Heart left ventricle (tissue), 16 donors: ENCODE measurements at regions not wholly inside any gene's neighbourhood (a gene's known extent, or its start where the extent isn't known, plus 50 kb on each side); places are given as distances from the start of the nearest gene placed in this dataset.

ENCODE experiments used
- ATAC-seq, 4 donors: fragments of 200-7000 bp; cut with Tn5 transposase; one replicate each; pipeline ENCODE4 v1.9.1; 2020 to 2022; ENCODE audit warnings: moderate library complexity in 4 of 4, mild to moderate bottlenecking in 3 of 4, moderate number of reproducible peaks in 1 of 4
- DNase-seq, 5 donors: peaks; one replicate each; pipeline ENCODE4 v3.0.0-alpha.2; 2020
- H3K27ac ChIP-seq, 12 donors: fragments of 200-600 bp; sonication (generic) in 4 of 12; one replicate each; pipeline versions ENCODE4 v1.5.0 to v1.8.0; 2016 to 2022; ENCODE audit warnings: mild to moderate bottlenecking in 2 of 12
- H3K27me3 ChIP-seq, 9 donors: fragments of 200-600 bp; sonication (generic) in 2 of 9; one replicate each; pipeline versions ENCODE4 v1.5.1 to v1.8.0; 2016 to 2022; ENCODE audit warnings: mild to moderate bottlenecking in 3 of 9
- H3K36me3 ChIP-seq, 9 donors: fragments of 200-600 bp; sonication (generic) in 2 of 9; one replicate each; pipeline versions ENCODE4 v1.5.0 to v1.8.0; 2018 to 2022; ENCODE audit warnings: mild to moderate bottlenecking in 2 of 9
- H3K4me1 ChIP-seq, 12 donors: fragments of 200-600 bp; sonication (generic) in 4 of 12; one replicate each; pipeline versions ENCODE4 v1.5.0 to v1.8.0; 2016 to 2022; ENCODE audit warnings: mild to moderate bottlenecking in 3 of 12
- H3K4me3 ChIP-seq, 12 donors: fragments of 200-600 bp; sonication (generic) in 4 of 12; one replicate each; pipeline versions ENCODE4 v1.5.0 to v1.8.0; 2017 to 2022; ENCODE audit warnings: mild to moderate bottlenecking in 9 of 12, moderate library complexity in 4 of 12
- H3K9me3 ChIP-seq, 12 donors: fragments of 200-600 bp; sonication (generic) in 4 of 12; one replicate each; pipeline versions ENCODE4 v1.5.0 to v1.8.0; 2016 to 2022; ENCODE audit warnings: mild to moderate bottlenecking in 1 of 12
- POLR2A ChIP-seq, 2 donors: fragments of 450-650 bp; IDR thresholded peaks; one replicate each; pipeline ENCODE4 v1.6.1; 2017; ENCODE audit warnings: antibody characterized with exemption in 2 of 2, mild to moderate bottlenecking in 2 of 2, moderate library complexity in 2 of 2
- WGBS, 4 donors: extraction: QIAGEN DNeasy Blood & Tissue Kit in 2 of 4; methylation state at CpG; one replicate each; pipeline versions ENCODE4 v1.1.5 to v1.1.7; 2013 to 2018; 5-methylcytosine and 5-hydroxymethylcytosine counted together
- intact Hi-C, 10 donors: fragments of 100-400 bp; cut with DNase I; formaldehyde crosslinking; loops; one replicate each; pipeline versions ENCODE4 v1.11.1 to v1.14.2; 2022
- TF ChIP-seq, protein P1 (sequence below), 12 donors: fragments of 200-600 bp; sonication (generic) in 4 of 12; IDR thresholded peaks; one replicate each; pipeline versions ENCODE4 v1.5.0 to v1.8.0; 2018 to 2022; ENCODE audit warnings: antibody characterized with exemption in 12 of 12, mild to moderate bottlenecking in 5 of 12
- donor health status: ischemic (EF 13 %, LVEDD 7.1; RV severe dilation, severe dysfunction).
- donor health status: healthy with polysubstance abuse.
- donor health status: DM: no; HTN: yes; CAD: no.
- donor health status: DM: no; HTN: no; CAD: no.
- donor health status: ischemic (EF 25% LVEDD 6.9; RV normal size, moderate dysfunction).
- donor health status: ischemic (EF 25% LVEDD 5.7; RV mildly dilated, moderate dysfunction).
- donor health status: healthy.
- donor health status: DM: yes; HTN: yes; CAD: no.
- donor health status: ischemic (EF 35%, LVEDD 5.7; RV mildly dilated, moderate dysfunction).
- donor health status: nonischemic (EF 11% LVEDD 7.7; RV severe dilation, severe dysfunction).
- donor health status: DM: yes; HTN: yes; CAD: no.
- donor health status: PGD.
- donor health status: ischemic (EF 29% LVEDD 5.4; RV normal size, mild dysfunction).
- donor health status: nonischemic (EF 23%, LVEDD 6.1; RV moderate dilation, normal function).

DNA sequence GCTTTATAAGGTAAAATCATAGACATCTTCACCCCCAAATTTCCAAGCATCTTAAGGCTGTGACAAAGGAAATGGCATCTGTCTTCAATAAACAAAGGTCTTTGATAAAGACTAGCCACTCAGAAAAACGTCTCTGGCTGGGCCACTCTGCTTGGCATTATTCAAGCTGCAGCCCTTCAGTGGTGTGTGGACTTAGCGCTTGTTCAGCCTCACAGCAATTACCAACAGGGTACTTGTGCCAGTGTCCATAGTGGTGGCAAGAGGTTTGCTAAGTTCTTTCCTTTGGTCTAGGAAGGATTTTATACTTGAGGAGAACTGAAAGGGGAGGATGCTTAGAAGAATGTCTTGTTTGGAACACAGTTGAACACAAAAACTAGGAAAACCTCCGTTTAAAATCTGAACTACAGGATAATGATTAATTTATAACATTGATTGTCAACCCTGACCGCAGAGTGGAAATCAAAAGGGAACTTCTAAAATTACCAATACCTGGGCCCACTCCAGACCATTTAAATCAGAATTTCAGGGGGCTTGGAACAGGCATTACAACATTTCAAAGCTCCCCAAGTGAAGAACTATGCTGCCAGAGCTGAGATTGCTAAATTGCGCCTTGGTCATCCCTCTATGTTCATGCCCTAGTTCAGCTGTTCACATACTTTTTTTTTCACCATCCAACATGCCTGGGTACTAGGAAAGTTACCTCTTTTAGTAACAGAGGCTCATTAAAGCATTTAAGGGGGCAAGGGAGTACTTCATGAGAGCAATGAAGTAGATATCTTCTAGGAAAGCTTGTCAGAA, 378.5 kb downstream of the FRK start:
- no peak for ATAC-seq
- TF ChIP-seq POLR2A (IDR thresholded peaks at IDR 0.05): no peak
- TF ChIP-seq, protein P1, sequence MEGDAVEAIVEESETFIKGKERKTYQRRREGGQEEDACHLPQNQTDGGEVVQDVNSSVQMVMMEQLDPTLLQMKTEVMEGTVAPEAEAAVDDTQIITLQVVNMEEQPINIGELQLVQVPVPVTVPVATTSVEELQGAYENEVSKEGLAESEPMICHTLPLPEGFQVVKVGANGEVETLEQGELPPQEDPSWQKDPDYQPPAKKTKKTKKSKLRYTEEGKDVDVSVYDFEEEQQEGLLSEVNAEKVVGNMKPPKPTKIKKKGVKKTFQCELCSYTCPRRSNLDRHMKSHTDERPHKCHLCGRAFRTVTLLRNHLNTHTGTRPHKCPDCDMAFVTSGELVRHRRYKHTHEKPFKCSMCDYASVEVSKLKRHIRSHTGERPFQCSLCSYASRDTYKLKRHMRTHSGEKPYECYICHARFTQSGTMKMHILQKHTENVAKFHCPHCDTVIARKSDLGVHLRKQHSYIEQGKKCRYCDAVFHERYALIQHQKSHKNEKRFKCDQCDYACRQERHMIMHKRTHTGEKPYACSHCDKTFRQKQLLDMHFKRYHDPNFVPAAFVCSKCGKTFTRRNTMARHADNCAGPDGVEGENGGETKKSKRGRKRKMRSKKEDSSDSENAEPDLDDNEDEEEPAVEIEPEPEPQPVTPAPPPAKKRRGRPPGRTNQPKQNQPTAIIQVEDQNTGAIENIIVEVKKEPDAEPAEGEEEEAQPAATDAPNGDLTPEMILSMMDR (IDR thresholded peaks at IDR 0.05): no peak
- no peak overlapping the region for H3K27ac ChIP-seq
- no peak overlapping the region for H3K4me3 ChIP-seq
- no peak for DNase-seq
- 71 to 77% (median 76%) methylated on average over 5 of the region's 5 CpGs for WGBS, 4 donors
- H3K27me3 ChIP-seq: no peaks in the 10 kb centered on the region
- H3K36me3 ChIP-seq: no peaks in the 10 kb centered on the region
- H3K4me1 ChIP-seq: no peaks in the 10 kb centered on the region
- no peaks in the 10 kb centered on the region for H3K9me3 ChIP-seq
- intact Hi-C loops: no loop called here

DNA sequence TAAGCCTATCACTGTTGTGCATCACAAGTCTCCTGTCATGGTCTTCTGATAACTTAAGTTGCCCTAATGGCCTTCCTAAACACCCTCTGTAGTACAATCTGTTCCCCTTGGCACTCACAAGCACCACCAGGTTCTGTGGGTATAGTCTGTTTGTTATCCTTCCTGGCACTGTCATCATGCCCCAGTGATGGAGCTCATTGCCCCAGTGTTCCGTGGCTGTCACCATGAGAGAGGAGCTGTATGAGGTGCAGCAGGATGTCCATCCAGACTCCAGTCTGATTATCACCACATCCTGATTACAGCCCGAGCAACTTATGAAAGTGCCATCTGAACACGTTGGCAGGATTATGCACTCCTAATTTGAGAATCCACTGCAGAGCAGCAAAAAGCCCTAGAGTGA, 380.1 kb downstream of the FRK start:
- ATAC-seq (no peak), DNase-seq (no peak)
- H3K9me3 ChIP-seq: no peaks in the 10 kb centered on the region

DNA sequence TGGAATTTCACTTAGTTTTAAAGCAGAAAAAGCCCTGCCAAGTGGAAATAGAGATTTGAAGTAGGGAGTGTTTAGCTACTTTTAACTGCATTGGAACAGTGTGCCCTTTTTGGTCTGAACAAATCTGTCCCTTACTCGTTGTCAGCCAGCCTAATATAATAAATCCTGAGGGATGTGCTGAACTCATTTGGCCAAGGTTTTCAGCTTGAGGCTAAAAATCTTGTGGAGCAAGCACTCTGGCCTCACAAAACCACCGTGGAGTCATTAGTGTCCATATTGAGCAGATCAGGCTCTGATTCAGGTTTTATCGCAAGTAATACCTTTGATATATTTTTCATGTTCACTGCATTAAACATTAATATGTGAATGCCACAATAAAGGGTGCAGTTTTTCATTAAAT, 383.5 kb downstream of the FRK start:
- Histone ChIP-seq H3K9me3 (no peaks in the 10 kb centered on the region), H3K27ac (no peak overlapping the region), H3K4me3 (no peak overlapping the region), H3K27me3 (no peaks in the 10 kb centered on the region), H3K36me3 (no peaks in the 10 kb centered on the region), H3K4me1 (no peaks in the 10 kb centered on the region)
- DNase-seq (no peak), ATAC-seq (no peak)
- intact Hi-C loops: no loop called here
- WGBS, 4 donors: 73 to 83% (median 80%) methylated on average over 3 of the region's 3 CpGs
- TF ChIP-seq, protein P1 (IDR thresholded peaks at IDR 0.05): no peak
- TF ChIP-seq POLR2A (IDR thresholded peaks at IDR 0.05): no peak

More for the DNA sequence above, 380.1 kb downstream of the FRK start:
- no peaks in the 10 kb centered on the region for H3K27me3 ChIP-seq
- no peaks in the 10 kb centered on the region for H3K4me1 ChIP-seq
- no peaks in the 10 kb centered on the region for H3K36me3 ChIP-seq
- intact Hi-C loops: no loop called here
- 33 to 63% (median 50%) methylated on average over 2 to 3 of the region's 3 CpGs for WGBS, 4 donors
- no peak overlapping the region for H3K27ac ChIP-seq
- no peak for TF ChIP-seq POLR2A (IDR thresholded peaks at IDR 0.05)
- TF ChIP-seq, protein P1 (IDR thresholded peaks at IDR 0.05): no peak
- no peak overlapping the region for H3K4me3 ChIP-seq

DNA sequence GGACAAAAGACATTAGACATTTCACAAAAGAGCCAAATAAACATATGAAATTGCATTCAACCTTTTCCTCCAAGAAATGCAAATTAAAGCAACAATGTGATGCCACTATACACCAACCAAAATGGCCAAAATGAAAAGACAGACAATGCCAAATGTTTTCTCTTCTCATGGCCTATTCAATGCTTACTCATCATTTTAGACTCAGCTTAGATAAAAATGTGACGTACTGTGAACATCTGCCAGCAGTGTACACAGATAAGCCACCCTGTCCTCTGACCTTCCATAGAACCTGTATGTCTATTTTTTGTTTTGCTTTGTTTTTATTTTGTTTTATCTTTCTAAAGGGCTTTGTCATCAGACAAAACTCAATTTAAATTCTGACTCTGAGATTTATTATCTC, 385.2 kb downstream of the FRK start:
- no peak overlapping the region for H3K27ac ChIP-seq
- intact Hi-C loops: no loop called here
- no peak overlapping the region for H3K4me3 ChIP-seq
- H3K9me3 ChIP-seq: no peaks in the 10 kb centered on the region
- H3K4me1 ChIP-seq: no peaks in the 10 kb centered on the region
- no peaks in the 10 kb centered on the region for H3K36me3 ChIP-seq
- no peaks in the 10 kb centered on the region for H3K27me3 ChIP-seq
- DNase-seq (no peak), ATAC-seq (no peak)
- TF ChIP-seq, protein P1 (IDR thresholded peaks at IDR 0.05): no peak
- TF ChIP-seq POLR2A (IDR thresholded peaks at IDR 0.05): no peak
- WGBS, 4 donors: 17 to 37% (median 22%) methylated on average over 1 of the region's 1 CpG
